ENCODE measurements at regions not wholly inside any gene's neighbourhood (a gene's known extent, or its start where the extent isn't known, plus 50 kb on each side); places are given as distances from the start of the nearest gene placed in this dataset.

DNA sequence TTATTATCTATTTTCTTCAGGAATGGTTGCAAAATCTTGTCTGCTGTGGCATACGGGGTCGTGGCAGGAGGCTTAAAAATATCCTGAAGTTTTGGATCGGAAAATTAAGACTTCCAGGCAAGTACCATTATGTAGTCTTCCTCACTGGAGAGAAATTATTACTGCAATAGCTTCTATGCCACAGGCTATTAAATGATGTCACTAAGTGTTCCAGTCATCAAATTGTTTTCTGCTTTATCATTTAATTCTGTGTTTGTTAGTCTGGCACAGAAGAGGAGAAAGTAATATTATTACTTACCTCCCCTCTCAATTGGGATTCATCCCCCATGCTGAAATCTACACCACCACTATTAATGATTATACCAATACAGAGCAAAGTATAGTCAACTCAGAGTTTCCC, 378.2 kb upstream of the ALCAM start:
- H3K27ac Mint-ChIP-seq: no peak overlapping the region
- no peaks in the 10 kb centered on the region for H3K36me3 Mint-ChIP-seq (ENCODE audit: low read depth)
- H3K4me1 Mint-ChIP-seq: no peaks in the 10 kb centered on the region
- TF ChIP-seq, protein P1, sequence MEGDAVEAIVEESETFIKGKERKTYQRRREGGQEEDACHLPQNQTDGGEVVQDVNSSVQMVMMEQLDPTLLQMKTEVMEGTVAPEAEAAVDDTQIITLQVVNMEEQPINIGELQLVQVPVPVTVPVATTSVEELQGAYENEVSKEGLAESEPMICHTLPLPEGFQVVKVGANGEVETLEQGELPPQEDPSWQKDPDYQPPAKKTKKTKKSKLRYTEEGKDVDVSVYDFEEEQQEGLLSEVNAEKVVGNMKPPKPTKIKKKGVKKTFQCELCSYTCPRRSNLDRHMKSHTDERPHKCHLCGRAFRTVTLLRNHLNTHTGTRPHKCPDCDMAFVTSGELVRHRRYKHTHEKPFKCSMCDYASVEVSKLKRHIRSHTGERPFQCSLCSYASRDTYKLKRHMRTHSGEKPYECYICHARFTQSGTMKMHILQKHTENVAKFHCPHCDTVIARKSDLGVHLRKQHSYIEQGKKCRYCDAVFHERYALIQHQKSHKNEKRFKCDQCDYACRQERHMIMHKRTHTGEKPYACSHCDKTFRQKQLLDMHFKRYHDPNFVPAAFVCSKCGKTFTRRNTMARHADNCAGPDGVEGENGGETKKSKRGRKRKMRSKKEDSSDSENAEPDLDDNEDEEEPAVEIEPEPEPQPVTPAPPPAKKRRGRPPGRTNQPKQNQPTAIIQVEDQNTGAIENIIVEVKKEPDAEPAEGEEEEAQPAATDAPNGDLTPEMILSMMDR (IDR thresholded peaks at IDR 0.05): no peak
- DNase-seq: no peak
- no peaks in the 10 kb centered on the region for H3K9me3 Mint-ChIP-seq
- H3K27me3 Mint-ChIP-seq (ENCODE audit: low read depth, poor library complexity): peaks cover 2% of the 10 kb centered on the region
- H3K4me3 Mint-ChIP-seq: no peak overlapping the region

DNA sequence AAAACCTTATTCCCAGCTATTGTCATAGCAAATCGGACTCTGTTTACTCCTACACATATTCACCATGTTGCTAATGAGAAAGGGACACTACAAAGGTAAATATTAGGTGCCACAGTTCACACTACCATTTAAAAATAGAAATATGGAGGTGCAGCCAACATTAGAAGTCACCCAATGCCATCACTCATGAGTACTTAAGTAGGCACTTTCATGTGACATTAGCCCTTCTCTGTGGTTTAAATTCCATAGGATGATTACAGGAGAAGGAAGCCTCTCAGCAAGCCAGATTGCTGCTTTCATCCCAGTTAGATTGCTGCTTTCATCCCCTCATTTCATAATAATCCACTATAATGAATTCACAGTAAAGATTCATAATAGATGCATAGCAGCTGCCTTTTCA, 376.8 kb upstream of the ALCAM start:
- Mint-ChIP-seq H3K27me3 (ENCODE audit: low read depth, poor library complexity) (peaks cover 2% of the 10 kb centered on the region), H3K4me1 (no peaks in the 10 kb centered on the region), H3K27ac (no peak overlapping the region), H3K36me3 (ENCODE audit: low read depth) (no peaks in the 10 kb centered on the region), H3K4me3 (no peak overlapping the region), H3K9me3 (no peaks in the 10 kb centered on the region)
- TF ChIP-seq, protein P1 (IDR thresholded peaks at IDR 0.05): no peak
- DNase-seq: no peak

DNA sequence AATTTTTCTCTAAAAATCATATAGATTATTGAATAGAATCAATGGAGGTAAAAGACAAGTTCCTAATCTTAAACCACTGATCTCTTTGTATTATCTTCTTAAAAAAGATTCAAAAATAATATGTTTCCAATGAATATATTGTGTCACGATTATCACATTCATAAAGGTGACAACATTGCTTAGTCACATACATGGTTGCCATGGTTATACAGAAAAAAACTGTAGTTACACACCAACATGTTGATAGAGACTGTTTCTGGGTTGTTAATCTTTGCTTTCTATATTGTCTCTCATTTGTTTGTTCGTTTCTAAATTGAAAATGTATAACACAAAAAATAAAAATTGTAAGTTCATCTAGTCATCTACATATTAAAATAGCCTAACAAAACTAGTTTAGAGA, 376.0 kb upstream of the ALCAM start:
- TF ChIP-seq, protein P1 (IDR thresholded peaks at IDR 0.05): no peak
- Mint-ChIP-seq H3K4me3 (no peak overlapping the region), H3K36me3 (ENCODE audit: low read depth) (no peaks in the 10 kb centered on the region), H3K4me1 (no peaks in the 10 kb centered on the region), H3K27me3 (ENCODE audit: low read depth, poor library complexity) (no peaks in the 10 kb centered on the region), H3K9me3 (no peaks in the 10 kb centered on the region), H3K27ac (no peak overlapping the region)
- no peak for DNase-seq

DNA sequence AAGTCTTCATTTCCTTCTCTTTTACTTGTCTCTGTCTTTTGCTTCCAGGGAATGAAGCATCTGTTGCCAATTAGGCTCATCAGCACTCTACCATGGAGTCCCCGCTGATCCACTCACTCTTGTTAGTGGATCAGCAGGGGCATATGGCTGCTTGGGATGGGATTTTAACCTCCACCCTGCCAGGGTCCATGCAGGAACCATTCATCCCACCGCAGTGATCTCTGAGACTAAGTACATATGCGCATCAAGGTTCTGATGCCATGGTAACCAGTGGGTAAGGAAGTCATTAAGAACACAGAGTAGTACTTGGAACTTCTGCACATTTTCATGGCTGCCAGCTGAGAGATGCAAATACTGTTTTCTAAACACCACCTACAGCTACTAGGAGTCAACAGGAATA, 374.0 kb upstream of the ALCAM start:
- TF ChIP-seq, protein P1 (IDR thresholded peaks at IDR 0.05): no peak
- peaks cover 2% of the 10 kb centered on the region for H3K9me3 Mint-ChIP-seq
- DNase-seq: no peak
- no peak overlapping the region for H3K4me3 Mint-ChIP-seq
- H3K4me1 Mint-ChIP-seq: no peaks in the 10 kb centered on the region
- H3K36me3 Mint-ChIP-seq (ENCODE audit: low read depth): no peaks in the 10 kb centered on the region
- H3K27me3 Mint-ChIP-seq (ENCODE audit: low read depth, poor library complexity): no peaks in the 10 kb centered on the region
- H3K27ac Mint-ChIP-seq: no peak overlapping the region

DNA sequence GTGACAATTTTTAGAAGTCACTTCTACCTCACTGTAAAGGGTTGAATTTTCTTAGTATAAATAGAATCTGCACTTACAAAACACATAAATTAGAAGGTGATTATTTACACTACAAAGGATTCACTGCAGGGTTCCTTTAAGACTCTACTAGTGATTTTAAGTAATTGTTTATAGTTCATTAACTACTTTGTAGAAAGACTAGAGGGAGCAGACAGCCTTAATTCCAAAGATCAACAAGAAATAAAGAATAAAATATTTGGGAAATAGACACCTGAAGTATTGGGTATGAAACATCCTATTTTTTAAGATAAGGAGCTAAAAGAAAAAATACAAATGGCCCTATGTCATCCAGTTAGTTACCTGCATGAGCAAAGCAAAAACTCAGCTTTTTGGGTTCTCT, 360.5 kb upstream of the ALCAM start:
- H3K27me3 Mint-ChIP-seq (ENCODE audit: low read depth, poor library complexity): peaks cover 2% of the 10 kb centered on the region
- H3K9me3 Mint-ChIP-seq: no peaks in the 10 kb centered on the region
- no peak overlapping the region for H3K4me3 Mint-ChIP-seq
- H3K36me3 Mint-ChIP-seq (ENCODE audit: low read depth): no peaks in the 10 kb centered on the region
- DNase-seq: no peak
- TF ChIP-seq, protein P1 (IDR thresholded peaks at IDR 0.05): no peak
- no peaks in the 10 kb centered on the region for H3K4me1 Mint-ChIP-seq
- no peak overlapping the region for H3K27ac Mint-ChIP-seq

DNA sequence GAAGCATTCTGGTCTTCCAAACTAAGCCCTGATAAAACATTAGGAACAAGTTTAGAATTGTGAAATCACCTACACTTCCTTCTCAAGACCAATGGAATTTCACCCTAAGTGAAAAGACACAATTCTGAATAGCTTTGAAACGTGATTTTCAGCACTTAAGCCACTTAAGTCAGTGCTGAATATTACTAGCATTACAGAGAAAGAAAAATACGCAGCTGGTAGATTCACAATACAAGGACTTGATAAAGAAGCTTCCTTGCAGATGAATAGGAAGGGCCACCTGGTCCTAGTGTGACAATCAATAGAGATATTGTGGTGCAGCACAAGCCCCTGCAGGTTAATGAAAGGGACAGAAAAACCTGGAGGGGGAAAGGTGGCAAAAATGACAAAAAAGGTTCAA, 353.1 kb upstream of the ALCAM start:
- no peaks in the 10 kb centered on the region for H3K36me3 Mint-ChIP-seq (ENCODE audit: low read depth)
- H3K9me3 Mint-ChIP-seq: no peaks in the 10 kb centered on the region
- H3K4me1 Mint-ChIP-seq: no peaks in the 10 kb centered on the region
- TF ChIP-seq, protein P1 (IDR thresholded peaks at IDR 0.05): no peak
- H3K27ac Mint-ChIP-seq: no peak overlapping the region
- H3K27me3 Mint-ChIP-seq (ENCODE audit: low read depth, poor library complexity): peaks cover 2% of the 10 kb centered on the region
- DNase-seq: no peak
- H3K4me3 Mint-ChIP-seq: no peak overlapping the region
